GM21528 (cell line): ENCODE measurements at regions not wholly inside any gene's neighbourhood (a gene's known extent, or its start where the extent isn't known, plus 50 kb on each side); places are given as distances from the start of the nearest gene placed in this dataset.

ENCODE experiments used
- ATAC-seq: cut with Tn5 transposase; IDR thresholded peaks from one replicate; pipeline ENCODE4 v1.9.1; 2021; ENCODE audit warnings: mild to moderate bottlenecking, moderate library complexity; ENCODE audit not compliant: unreplicated experiment, low FRiP score

GRCh38 chr5:61596265-61596664 is 264.2 kb downstream of the ZSWIM6 start:
- ATAC-seq, result no peak

GRCh38 chr5:61597684-61598083 is 265.6 kb downstream of the ZSWIM6 start:
- ATAC-seq, result no peak

GRCh38 chr5:61598126-61598525 is 266.1 kb downstream of the ZSWIM6 start:
- no peak for ATAC-seq

DNA sequence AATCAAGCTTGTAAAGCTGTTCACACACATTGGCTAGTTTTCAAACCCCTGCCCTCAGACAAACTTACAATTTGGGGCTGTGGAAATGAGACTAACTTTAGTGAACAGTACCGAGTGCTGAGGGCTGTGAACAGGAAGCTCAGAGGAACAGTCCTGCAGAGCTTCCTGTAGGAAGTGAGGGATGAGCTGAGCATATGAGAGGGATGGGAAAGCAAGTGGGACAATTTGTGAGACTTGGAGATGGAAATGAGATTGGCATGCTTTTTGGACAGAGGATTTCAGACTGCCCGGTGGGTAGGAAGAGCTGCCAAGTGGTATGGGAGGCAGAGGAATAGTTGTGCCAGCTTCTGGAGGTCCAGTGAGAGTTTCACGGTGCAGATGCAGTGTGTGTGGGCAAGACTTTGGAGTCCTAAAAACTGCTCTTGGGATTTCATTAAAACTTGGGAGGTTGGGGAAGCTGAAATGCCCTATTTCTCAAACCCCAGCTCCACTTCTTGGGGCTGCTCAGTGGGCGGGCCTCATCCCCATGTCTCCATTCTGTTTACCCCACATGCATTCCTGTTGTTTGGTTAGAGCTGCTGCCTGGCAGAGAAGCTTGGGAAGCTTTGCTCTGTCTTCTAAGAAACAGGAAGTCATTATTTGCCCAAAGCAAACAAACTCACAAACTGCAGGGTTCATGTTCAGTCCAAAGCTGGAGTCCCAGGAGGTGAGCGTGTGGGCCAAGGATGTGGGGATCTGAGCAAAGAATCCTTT is 267.5 kb downstream of the ZSWIM6 start:
- ATAC-seq, result no peak

DNA sequence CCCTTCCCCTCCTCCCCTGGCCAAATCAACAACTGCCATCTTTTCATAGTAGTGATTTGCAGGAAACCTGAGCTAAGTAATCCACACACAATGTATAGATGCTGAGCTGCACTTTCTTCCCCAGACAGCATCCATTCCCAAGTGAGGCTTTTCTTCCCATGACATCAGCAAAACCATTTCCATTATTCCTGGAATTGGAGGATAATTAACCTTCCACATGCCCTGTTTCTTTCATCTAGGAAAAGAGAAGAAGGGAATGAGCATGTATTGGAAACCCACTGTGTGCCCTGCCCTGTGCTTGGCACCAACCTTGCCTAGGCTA is 268.0 kb downstream of the ZSWIM6 start:
- no peak for ATAC-seq

DNA sequence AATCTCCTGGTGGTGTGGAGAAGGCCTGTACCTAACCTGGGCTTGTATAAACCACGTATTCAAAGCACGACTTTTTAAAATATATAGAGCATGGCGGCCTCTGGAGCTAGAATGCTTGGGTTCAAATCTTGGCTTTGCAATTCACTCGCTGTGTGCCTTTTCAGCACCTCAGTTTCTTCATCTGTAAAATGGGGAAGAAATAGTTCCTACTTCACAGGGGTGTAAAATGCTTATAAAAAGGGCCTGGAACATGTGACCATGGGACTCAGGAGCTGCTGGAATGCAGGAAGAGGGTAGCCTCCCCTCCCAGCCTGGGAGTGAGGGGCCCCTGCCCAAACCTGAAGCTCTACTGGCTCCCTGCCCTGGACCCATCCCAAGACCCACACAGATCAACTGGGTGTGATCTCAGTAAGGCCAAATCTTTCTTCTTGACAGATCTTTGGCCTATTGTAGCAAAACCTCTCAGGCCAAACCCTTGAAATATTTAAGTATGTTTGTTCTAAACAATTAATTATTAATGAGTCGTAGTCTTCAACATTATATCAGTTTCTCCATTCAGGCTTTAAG is 269.0 kb downstream of the ZSWIM6 start:
- no peak for ATAC-seq

DNA sequence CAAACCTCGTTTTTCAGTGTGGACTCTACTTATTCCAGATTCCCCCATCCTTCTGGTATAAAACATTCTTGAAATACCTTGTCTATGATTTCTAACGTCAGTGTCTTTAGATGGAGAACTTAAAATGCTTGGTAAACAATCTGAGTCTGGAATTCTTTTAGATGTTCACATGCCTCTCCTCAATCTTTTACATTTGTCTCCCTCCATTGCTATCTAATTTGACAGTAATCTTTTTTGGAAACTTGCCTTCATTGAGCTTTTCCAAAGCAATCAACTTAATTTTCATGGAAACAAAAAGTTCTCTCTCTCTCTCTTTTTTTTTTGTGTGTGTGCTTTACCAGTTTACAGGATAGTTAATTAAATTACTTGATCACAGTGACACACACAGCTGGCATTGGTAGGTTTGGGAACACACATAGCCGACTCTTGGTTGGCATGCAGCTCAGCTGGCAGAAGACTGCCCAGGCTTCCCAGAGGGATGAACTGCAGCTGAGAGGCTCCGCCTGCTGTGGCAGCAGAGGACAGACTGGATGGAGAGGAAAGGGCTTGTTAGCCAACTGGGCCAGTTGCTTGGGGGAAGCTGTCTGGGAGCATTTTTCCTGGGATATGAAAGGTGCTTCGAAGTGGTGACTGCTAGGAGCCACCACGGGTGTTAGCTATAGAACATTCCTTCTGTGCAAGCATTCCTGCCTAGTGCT is 271.3 kb downstream of the ZSWIM6 start:
- no peak for ATAC-seq

- no peak for ATAC-seq
These were observed 272.3 kb downstream of the ZSWIM6 start for GRCh38 chr5:61604076-61605025.

DNA sequence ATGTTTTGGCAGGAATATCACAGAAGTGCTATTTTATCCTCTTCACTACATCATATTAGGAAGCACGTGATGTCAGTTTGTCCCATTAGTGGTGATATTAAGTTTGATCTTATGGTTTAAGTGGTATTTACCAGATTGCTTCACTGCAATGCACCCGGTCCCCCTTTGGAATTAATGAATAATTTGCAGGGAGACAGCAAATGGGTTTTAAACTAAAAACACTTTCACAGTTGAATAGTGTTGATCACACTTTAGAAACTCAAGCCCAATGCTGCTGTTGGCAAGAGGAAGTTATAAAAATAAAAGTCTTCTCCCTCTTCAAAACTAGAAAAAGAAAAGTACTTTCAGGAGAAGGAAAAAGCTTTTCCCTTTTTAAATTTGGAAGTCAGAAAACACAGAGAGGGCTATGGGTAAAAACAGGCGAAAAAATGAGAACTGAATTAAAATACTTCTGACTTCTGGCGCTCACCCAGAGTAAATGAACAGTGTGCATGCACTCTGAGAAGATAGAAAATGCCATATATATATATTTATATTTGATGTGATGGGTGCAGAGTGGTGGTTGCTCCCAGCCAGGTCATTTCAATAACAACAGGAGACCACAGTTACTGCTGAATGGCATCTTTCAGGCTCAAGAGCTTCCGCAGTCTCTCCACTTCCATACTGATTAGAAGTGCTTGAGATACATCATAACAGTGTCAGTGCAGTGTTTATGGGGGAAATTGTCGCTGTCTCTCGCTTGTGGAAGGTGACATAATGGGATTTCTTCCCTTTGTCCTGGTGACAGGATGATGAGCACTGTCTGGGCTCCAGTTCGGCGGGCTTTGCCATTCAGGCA is 278.0 kb downstream of the ZSWIM6 start:
- ATAC-seq, result no peak

GRCh38 chr5:61610678-61611024 is 278.6 kb downstream of the ZSWIM6 start:
- ATAC-seq, result no peak

- no peak for ATAC-seq
These were observed 280.4 kb downstream of the ZSWIM6 start for GRCh38 chr5:61612431-61612830.

GRCh38 chr5:61613679-61614078 is 281.6 kb downstream of the ZSWIM6 start:
- ATAC-seq, result no peak

DNA sequence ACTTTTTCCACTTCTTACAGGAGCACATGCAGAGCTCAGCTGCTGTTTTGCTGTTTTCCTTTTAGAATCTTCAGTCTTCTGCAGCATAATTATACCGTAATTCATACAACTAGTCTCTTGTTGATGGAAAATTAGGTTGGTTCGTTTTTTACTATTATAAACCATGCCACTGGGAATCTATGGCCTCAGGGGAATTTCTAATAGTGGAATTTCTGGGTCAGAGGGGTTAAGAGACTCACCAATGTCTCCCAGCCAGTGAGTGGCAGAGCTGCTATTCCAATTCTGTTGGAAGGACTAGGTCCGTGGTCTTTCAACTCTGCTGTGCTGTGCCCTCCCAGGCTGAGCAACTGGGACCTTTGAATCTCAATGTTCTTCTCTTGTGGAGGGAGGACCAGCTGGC is 282.5 kb downstream of the ZSWIM6 start:
- ATAC-seq, result no peak

- ATAC-seq, result no peak
These were observed 285.0 kb downstream of the ZSWIM6 start for GRCh38 chr5:61617039-61617438.

- no peak for ATAC-seq
These were observed 286.0 kb downstream of the ZSWIM6 start for GRCh38 chr5:61617995-61618525.

DNA sequence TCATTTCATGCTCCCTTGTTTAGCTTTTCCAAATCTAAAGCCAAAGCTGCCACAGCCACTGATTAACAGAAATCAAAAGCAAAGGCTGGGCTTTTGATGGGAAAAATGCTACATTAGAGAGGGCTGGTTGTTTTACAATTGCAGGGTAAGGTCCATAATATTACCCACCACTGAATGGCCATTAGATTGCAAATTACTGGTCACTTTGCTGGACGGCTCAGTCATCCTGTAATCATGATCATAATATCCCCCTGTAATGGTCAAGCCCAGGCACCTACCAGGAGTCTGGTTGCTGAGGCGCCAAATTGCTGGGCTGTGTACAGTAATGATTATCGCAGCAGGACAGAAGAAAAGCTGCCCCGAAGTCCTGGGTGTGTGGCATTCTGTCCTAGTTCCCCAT is 286.5 kb downstream of the ZSWIM6 start:
- no peak for ATAC-seq

DNA sequence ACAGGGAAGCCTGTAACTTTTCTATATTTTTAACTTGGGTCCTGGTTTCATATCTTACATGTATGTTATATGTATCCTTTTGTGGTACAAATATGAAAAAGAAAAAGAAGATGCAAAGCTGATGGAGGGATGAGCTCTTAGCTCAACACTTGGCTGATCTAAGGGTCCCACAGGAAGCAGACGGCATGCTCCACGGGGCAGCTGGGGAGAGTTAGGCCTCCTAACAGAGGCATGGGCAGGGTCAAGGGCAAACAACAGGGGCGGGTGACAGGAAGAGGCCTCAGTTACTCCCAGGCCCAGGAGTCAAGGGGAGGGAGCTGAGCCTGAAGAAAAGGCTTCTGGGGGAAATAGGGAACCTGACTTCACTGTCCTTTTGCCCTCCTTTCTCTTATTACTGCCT is 287.2 kb downstream of the ZSWIM6 start:
- no peak for ATAC-seq

DNA sequence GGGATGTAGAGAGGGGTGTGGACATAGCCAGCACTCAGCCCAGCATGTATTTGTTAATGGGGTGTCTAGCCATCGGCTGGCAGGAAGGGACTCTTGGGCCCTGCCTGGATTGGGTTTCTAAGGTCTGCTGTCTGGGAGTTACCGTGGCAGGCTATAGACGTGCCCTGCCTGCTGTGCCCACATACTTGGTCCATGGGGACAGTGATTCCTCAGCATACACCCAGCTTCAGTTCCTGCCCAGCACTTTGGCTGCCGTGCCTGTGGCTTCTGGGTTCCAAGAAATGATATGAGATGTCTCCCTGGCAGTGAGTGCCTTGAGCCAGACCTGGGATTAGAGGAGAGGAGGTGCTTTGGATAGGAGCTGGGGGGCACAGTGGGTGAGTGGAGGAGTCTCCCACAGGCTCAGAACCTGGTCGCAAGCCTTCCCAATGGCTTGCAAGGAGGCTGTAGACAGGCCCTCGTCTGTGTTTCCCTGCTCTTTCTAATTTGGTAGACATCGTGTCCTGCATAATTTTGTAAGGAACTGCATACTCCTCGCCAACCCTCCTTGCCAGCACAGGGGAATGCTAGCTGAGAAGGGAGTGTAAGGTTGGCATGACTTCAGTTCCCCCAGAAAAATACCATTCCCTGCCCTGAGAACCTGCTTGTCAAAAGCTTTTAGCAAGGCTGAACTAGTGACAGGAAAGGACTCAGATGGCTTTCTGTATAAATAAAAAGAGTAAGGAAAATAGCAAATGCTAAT is 287.9 kb downstream of the ZSWIM6 start:
- no peak for ATAC-seq

DNA sequence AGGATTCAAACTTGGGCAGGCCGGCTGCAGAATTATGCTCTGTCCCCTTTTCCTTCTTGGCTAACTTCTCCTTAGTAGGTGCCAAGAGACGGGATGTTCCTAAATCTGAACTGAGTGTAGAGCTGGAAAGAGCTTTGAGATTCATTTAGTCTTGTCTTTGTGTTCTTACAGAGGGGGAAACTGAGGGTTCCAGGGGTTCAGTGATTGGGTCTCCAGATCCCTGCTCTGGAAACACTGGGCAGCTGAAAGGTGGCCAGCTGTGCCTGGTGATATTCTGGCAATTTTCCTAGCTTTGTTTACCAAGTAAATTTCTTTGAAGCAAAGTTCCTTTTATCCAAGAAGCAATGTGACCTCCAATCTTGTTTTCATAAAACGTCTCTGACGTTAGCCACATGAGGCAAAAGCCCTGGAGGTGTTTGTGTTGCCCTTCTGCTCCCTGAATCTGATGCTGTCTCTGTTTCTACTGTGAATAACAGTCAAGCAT is 288.7 kb downstream of the ZSWIM6 start:
- no peak for ATAC-seq
